ENCODE measurements at regions not wholly inside any gene's neighbourhood (a gene's known extent, or its start where the extent isn't known, plus 50 kb on each side); places are given as distances from the start of the nearest gene placed in this dataset.

DNA sequence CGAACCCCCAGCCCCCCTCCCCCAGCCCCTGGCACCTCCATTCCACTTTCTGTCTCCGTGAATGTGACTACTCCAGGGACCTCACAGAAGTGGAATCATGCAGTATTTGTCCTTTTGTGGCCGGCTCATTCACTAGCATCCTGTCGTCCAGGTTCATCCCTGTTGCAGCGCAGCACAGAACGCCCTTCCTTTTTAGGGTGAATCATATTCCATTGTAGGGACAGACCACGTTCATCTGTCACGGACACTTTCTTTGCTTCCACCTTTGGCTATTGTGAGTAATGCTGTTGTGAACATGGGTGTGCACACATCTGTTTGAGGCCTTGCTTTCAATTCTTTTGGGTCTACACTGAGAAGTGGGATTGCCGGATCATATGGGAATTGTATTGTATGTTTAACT, 148.9 kb upstream of the IQSEC1 start:
- no peaks in the 10 kb centered on the region for H3K36me3 ChIP-seq (ENCODE audit: low read depth, missing control alignments)
- no peak for TF ChIP-seq POLR2A (IDR thresholded peaks at IDR 0.05)
- TF ChIP-seq, protein P1, sequence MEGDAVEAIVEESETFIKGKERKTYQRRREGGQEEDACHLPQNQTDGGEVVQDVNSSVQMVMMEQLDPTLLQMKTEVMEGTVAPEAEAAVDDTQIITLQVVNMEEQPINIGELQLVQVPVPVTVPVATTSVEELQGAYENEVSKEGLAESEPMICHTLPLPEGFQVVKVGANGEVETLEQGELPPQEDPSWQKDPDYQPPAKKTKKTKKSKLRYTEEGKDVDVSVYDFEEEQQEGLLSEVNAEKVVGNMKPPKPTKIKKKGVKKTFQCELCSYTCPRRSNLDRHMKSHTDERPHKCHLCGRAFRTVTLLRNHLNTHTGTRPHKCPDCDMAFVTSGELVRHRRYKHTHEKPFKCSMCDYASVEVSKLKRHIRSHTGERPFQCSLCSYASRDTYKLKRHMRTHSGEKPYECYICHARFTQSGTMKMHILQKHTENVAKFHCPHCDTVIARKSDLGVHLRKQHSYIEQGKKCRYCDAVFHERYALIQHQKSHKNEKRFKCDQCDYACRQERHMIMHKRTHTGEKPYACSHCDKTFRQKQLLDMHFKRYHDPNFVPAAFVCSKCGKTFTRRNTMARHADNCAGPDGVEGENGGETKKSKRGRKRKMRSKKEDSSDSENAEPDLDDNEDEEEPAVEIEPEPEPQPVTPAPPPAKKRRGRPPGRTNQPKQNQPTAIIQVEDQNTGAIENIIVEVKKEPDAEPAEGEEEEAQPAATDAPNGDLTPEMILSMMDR (IDR thresholded peaks at IDR 0.05) = no peak
- H3K27ac ChIP-seq = peak overlapping the region in 1 of 2 donors; percentile 15
- WGBS, 2 donors = 86 to 94% methylated on average over 9 of the region's 9 CpGs
- intact Hi-C loops (cut with DNase I; ENCODE audit: low total_unique reads) = no loop called here
- no peaks in the 10 kb centered on the region for H3K27me3 ChIP-seq
- no peaks in the 10 kb centered on the region for H3K9me3 ChIP-seq
- no peak for DNase-seq
- peaks cover 19% of the 10 kb centered on the region for H3K4me1 ChIP-seq
- no peak overlapping the region for H3K4me3 ChIP-seq

DNA sequence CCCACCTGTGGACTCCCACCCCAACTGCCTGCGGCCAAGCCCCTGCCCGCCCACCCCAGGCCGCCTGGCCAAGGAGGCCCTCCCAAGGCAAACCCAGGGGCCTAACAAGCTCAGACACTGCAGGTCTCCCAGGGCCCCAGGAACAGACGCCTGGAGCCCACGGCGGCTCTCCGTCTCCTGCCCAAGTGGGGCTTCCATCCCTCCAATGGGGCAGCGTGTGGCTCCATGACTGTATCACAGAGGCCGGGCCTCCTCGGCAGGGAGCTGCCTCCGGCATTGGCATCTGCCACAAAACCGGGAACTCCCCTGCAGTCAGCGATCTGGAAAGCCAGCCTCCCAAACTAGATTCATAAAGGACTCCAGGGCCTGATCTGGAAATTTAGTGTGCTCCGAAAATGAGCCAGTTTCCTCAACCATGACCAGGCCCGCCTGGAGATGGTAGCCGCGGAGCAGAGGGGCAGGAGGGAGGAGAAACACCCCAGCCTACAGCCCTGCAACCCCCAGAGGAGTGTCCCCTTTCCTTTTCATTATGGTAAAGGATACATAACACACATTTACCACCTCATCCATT, 148.3 kb upstream of the IQSEC1 start:
- Histone ChIP-seq H3K27me3 (no peaks in the 10 kb centered on the region), H3K27ac (no peak overlapping the region), H3K9me3 (no peaks in the 10 kb centered on the region), H3K4me3 (no peak overlapping the region), H3K36me3 (ENCODE audit: low read depth, missing control alignments) (no peaks in the 10 kb centered on the region), H3K4me1 (peaks cover 19% of the 10 kb centered on the region)
- TF ChIP-seq POLR2A (IDR thresholded peaks at IDR 0.05) = no peak
- TF ChIP-seq, protein P1 (IDR thresholded peaks at IDR 0.05) = no peak
- no peak for DNase-seq
- intact Hi-C loops (cut with DNase I; ENCODE audit: low total_unique reads) = no loop called here
- WGBS, 2 donors = 93 to 94% methylated on average over 4 to 17 of the region's 17 CpGs

DNA sequence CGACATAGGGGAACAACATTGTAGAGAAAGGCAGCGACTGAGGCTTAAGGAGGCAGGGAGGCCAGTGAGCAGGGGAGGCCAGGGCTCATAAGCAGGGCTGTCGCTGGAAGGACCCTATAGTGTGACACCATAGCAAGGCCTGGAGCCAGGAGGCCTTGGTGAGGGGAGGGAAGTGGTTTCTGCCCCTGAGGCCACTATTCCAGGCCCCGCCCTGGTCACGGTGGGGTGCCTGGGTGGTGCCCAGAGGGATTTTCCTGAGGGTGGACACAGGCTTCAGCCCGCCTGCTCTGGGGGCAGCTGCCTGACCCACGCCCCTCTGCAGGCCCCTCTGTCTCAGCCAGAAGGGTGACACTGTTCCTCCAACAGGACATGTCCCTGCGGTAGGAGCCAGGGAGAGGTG, 147.8 kb upstream of the IQSEC1 start:
- Histone ChIP-seq H3K36me3 (ENCODE audit: low read depth, missing control alignments) (no peaks in the 10 kb centered on the region), H3K4me1 (peaks cover 19% of the 10 kb centered on the region), H3K9me3 (no peaks in the 10 kb centered on the region), H3K4me3 (no peak overlapping the region), H3K27ac (no peak overlapping the region), H3K27me3 (no peaks in the 10 kb centered on the region)
- 86 to 93% methylated on average over 2 to 8 of the region's 8 CpGs for WGBS, 2 donors
- intact Hi-C loops (cut with DNase I; ENCODE audit: low total_unique reads) = no loop called here
- DNase-seq = no peak
- TF ChIP-seq, protein P1 (IDR thresholded peaks at IDR 0.05) = no peak
- no peak for TF ChIP-seq POLR2A (IDR thresholded peaks at IDR 0.05)

DNA sequence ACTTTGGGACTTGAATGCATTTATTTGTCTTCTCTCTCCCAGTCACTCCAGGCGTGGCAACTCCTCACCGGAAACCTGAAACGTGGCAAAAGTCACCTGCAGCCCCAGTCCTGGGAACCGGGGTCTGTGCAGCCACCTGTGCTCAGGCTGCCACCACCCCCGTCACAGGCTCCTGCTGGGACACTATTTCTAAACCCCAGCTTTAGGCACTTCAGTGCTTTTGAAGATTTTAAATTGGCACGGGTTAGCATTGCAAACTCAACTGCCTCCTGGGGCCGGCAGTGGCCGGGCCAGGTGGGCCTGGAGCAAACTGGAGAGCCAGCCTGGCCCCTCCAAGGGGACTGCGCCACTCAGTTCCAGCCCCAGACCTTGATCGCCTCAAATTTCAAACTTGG, 146.7 kb upstream of the IQSEC1 start:
- H3K4me1 ChIP-seq = peaks cover 19% of the 10 kb centered on the region
- TF ChIP-seq, protein P1 (IDR thresholded peaks at IDR 0.05) = no peak
- no peak for TF ChIP-seq POLR2A (IDR thresholded peaks at IDR 0.05)
- no peak for DNase-seq
- intact Hi-C loops (cut with DNase I; ENCODE audit: low total_unique reads) = no loop called here
- H3K4me3 ChIP-seq = no peak overlapping the region
- no peak overlapping the region for H3K27ac ChIP-seq
- H3K9me3 ChIP-seq = no peaks in the 10 kb centered on the region
- 87 to 94% methylated on average over 5 to 10 of the region's 10 CpGs for WGBS, 2 donors
- no peaks in the 10 kb centered on the region for H3K36me3 ChIP-seq (ENCODE audit: low read depth, missing control alignments)
- H3K27me3 ChIP-seq = no peaks in the 10 kb centered on the region

All from testis (tissue), 2 donors.